ENCODE measurements at regions not wholly inside any gene's neighbourhood (a gene's known extent, or its start where the extent isn't known, plus 50 kb on each side); places are given as distances from the start of the nearest gene placed in this dataset.

- no peak for TF ChIP-seq CTCF (IDR thresholded peaks at IDR 0.05)
- TF ChIP-seq JUND (IDR thresholded peaks at IDR 0.05): no peak
Measured at GRCh38 chr6:16002332-16003196, 126.3 kb upstream of the MYLIP start.
